Kidney capillary endothelial cell (primary cell): ENCODE measurements at regions not wholly inside any gene's neighbourhood (a gene's known extent, or its start where the extent isn't known, plus 50 kb on each side); places are given as distances from the start of the nearest gene placed in this dataset.

Source experiments
- DNase-seq: peaks from one replicate; pipeline ENCODE4 v3.0.0-alpha.2; 2018; ENCODE audit warnings: low spot score

GRCh38 chr2:101556033-101556459 is 81.1 kb upstream of the RFX8 start:
- no peak for DNase-seq

GRCh38 chr2:101551336-101551888 is 76.5 kb upstream of the RFX8 start:
- DNase-seq = no peak

GRCh38 chr2:101550555-101550954 is 75.6 kb upstream of the RFX8 start:
- DNase-seq = no peak

- no peak for DNase-seq
Observed at GRCh38 chr2:101549371-101549770, 74.5 kb upstream of the RFX8 start.

GRCh38 chr2:101546376-101547058 is 71.6 kb upstream of the RFX8 start:
- DNase-seq = no peak

- no peak for DNase-seq
Observed at GRCh38 chr2:101545950-101546349, 71.0 kb upstream of the RFX8 start.

GRCh38 chr2:101540518-101540917 is 65.6 kb upstream of the RFX8 start:
- DNase-seq = no peak

GRCh38 chr2:101538076-101538475 is 63.2 kb upstream of the RFX8 start:
- no peak for DNase-seq

- DNase-seq = no peak
Observed at GRCh38 chr2:101534149-101534611, 59.3 kb upstream of the RFX8 start.

- DNase-seq = no peak
Observed at GRCh38 chr2:101533561-101534148, 58.7 kb upstream of the RFX8 start.

GRCh38 chr2:101528501-101528900 is 53.6 kb upstream of the RFX8 start:
- DNase-seq = no peak

- DNase-seq = no peak
Observed at GRCh38 chr2:101524806-101525430, 50.0 kb upstream of the RFX8 start.
